ENCODE measurements at regions not wholly inside any gene's neighbourhood (a gene's known extent, or its start where the extent isn't known, plus 50 kb on each side); places are given as distances from the start of the nearest gene placed in this dataset.

- TF ChIP-seq, protein P1, sequence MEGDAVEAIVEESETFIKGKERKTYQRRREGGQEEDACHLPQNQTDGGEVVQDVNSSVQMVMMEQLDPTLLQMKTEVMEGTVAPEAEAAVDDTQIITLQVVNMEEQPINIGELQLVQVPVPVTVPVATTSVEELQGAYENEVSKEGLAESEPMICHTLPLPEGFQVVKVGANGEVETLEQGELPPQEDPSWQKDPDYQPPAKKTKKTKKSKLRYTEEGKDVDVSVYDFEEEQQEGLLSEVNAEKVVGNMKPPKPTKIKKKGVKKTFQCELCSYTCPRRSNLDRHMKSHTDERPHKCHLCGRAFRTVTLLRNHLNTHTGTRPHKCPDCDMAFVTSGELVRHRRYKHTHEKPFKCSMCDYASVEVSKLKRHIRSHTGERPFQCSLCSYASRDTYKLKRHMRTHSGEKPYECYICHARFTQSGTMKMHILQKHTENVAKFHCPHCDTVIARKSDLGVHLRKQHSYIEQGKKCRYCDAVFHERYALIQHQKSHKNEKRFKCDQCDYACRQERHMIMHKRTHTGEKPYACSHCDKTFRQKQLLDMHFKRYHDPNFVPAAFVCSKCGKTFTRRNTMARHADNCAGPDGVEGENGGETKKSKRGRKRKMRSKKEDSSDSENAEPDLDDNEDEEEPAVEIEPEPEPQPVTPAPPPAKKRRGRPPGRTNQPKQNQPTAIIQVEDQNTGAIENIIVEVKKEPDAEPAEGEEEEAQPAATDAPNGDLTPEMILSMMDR (IDR thresholded peaks at IDR 0.05): no peak
- TF ChIP-seq POLR2A (IDR thresholded peaks at IDR 0.05): no peak
Observed at GRCh38 chr3:95711789-95712188, 1102.6 kb upstream of the EPHA6 start.
